ENCODE measurements at regions not wholly inside any gene's neighbourhood (a gene's known extent, or its start where the extent isn't known, plus 50 kb on each side); places are given as distances from the start of the nearest gene placed in this dataset.

DNA sequence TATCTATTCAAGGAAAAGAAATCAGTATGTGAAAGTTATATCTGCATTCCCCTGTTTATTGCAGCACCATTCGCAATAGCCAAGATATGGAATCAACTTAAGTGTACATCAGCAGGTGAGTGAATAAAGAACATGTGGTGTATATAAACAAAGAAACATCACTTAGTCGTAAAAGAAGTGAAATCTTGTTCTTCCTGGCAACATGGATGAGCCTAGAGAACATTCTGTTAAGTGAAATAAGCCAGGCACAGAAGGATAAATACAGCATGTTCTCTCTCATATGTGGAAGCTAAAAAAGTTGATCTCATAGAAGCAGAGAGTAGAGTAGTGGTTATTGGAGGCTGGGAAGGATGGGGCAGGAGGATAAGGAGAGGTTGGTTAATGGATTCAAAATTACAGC lies 287.9 kb upstream of the FERMT1 start:
- TF ChIP-seq TCF7L2 (IDR thresholded peaks at IDR 0.05; ENCODE audit: low read depth, low read length) (no peak), POLR2AphosphoS5 (IDR thresholded peaks at IDR 0.05; ENCODE audit: low read depth, low read length) (no peak), SIN3A (IDR thresholded peaks at IDR 0.05; ENCODE audit: borderline replicate concordance, insufficient read depth, low read depth, low read length) (no peak), REST (IDR thresholded peaks at IDR 0.05; ENCODE audit: insufficient read depth in 1 of 2, low read depth in 2 of 2, low read length in 1 of 2) (no peak)
- TF ChIP-seq, protein P1, sequence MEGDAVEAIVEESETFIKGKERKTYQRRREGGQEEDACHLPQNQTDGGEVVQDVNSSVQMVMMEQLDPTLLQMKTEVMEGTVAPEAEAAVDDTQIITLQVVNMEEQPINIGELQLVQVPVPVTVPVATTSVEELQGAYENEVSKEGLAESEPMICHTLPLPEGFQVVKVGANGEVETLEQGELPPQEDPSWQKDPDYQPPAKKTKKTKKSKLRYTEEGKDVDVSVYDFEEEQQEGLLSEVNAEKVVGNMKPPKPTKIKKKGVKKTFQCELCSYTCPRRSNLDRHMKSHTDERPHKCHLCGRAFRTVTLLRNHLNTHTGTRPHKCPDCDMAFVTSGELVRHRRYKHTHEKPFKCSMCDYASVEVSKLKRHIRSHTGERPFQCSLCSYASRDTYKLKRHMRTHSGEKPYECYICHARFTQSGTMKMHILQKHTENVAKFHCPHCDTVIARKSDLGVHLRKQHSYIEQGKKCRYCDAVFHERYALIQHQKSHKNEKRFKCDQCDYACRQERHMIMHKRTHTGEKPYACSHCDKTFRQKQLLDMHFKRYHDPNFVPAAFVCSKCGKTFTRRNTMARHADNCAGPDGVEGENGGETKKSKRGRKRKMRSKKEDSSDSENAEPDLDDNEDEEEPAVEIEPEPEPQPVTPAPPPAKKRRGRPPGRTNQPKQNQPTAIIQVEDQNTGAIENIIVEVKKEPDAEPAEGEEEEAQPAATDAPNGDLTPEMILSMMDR (IDR thresholded peaks at IDR 0.05): no peak
- Histone ChIP-seq H3K36me3 (ENCODE audit: control insufficient read depth, insufficient read depth, low read length) (no peaks in the 10 kb centered on the region), H3K4me1 (ENCODE audit: control insufficient read depth, insufficient read depth, low read length) (no peaks in the 10 kb centered on the region), H3K9me3 (ENCODE audit: control insufficient read depth, insufficient read depth, low read depth, low read length) (no peaks in the 10 kb centered on the region), H3K27ac (ENCODE audit: low read length) (no peak overlapping the region), H3K4me3 (ENCODE audit: low read depth in 2 of 2, low read length in 2 of 2) (no peak overlapping the region), H3K27me3 (ENCODE audit: control insufficient read depth, insufficient read depth, low read length) (no peaks in the 10 kb centered on the region)
- DNase-seq (ENCODE audit: low read depth, low spot score) (no peak), ATAC-seq (no peak)
- CTCF ChIA-PET: no interaction called here
- POLR2A ChIA-PET: no interaction called here
- in situ Hi-C loops (cut with HindIII; ENCODE audit: low pct_unique_long_range_greater_than_20kb, low sequenced_read_pairs): no loop called here
- intact Hi-C loops (cut with micrococcal nuclease; ENCODE audit: unreplicated experiment): no loop called here
- BruUV-seq (replicated peaks): no TSS peak

DNA sequence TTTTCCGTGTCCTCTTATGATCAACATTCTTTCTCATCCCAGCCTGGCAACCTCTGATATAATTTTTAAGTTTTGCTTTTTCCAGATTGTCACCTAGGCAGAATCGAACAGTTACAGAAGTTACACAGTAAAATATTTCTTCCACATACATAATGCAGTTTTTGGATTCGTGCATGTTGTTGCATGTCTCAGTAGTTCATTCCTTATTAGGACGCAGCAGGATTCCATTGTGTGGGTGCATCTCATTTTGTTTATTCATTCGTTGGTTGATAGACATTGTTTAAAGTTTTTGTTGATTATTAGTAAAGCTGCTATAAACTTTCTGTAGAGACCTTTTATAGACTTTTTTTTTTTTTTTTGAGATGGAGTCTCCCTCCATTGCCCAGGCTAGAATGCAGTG lies 284.3 kb upstream of the FERMT1 start:
- ChIA-PET CTCF (no interaction called here), POLR2A (no interaction called here)
- no peak for ATAC-seq
- intact Hi-C loops (cut with micrococcal nuclease; ENCODE audit: unreplicated experiment) (no loop called here), in situ Hi-C loops (cut with HindIII; ENCODE audit: low pct_unique_long_range_greater_than_20kb, low sequenced_read_pairs) (no loop called here)
- H3K4me3 ChIP-seq (ENCODE audit: low read depth in 2 of 2, low read length in 2 of 2): no peak overlapping the region
- no peak overlapping the region for H3K27ac ChIP-seq (ENCODE audit: low read length)
- DNase-seq (ENCODE audit: low read depth, low spot score): no peak
- no peaks in the 10 kb centered on the region for H3K4me1 ChIP-seq (ENCODE audit: control insufficient read depth, insufficient read depth, low read length)
- H3K27me3 ChIP-seq (ENCODE audit: control insufficient read depth, insufficient read depth, low read length): no peaks in the 10 kb centered on the region
- BruUV-seq (replicated peaks): no TSS peak
- no peaks in the 10 kb centered on the region for H3K9me3 ChIP-seq (ENCODE audit: control insufficient read depth, insufficient read depth, low read depth, low read length)
- H3K36me3 ChIP-seq (ENCODE audit: control insufficient read depth, insufficient read depth, low read length): no peaks in the 10 kb centered on the region
- TF ChIP-seq REST (IDR thresholded peaks at IDR 0.05; ENCODE audit: insufficient read depth in 1 of 2, low read depth in 2 of 2, low read length in 1 of 2): no peak
- TF ChIP-seq POLR2AphosphoS5 (IDR thresholded peaks at IDR 0.05; ENCODE audit: low read depth, low read length): no peak
